ENCODE measurements at regions not wholly inside any gene's neighbourhood (a gene's known extent, or its start where the extent isn't known, plus 50 kb on each side); places are given as distances from the start of the nearest gene placed in this dataset.

- no peak overlapping the region for H3K4me3 ChIP-seq (ENCODE audit: low read length)
- H3K4me1 ChIP-seq (ENCODE audit: control insufficient read depth, insufficient read depth, low read length) = no peaks in the 10 kb centered on the region
- no peaks in the 10 kb centered on the region for H3K36me3 ChIP-seq (ENCODE audit: control insufficient read depth, insufficient read depth, low read length)
- H3K27ac ChIP-seq (ENCODE audit: low read depth, low read length) = no peak overlapping the region
- no peak overlapping the region for H3K9ac ChIP-seq (ENCODE audit: low read length)
- no peaks in the 10 kb centered on the region for H3K27me3 ChIP-seq (ENCODE audit: control insufficient read depth, insufficient read depth, low read length)
Observed at GRCh38 chr9:117545846-117546245, 131.0 kb upstream of the ASTN2 start.

- Histone ChIP-seq H3K9ac (ENCODE audit: low read length) (no peak overlapping the region), H3K4me3 (ENCODE audit: low read length) (no peak overlapping the region), H3K4me1 (ENCODE audit: control insufficient read depth, insufficient read depth, low read length) (no peaks in the 10 kb centered on the region), H3K27me3 (ENCODE audit: control insufficient read depth, insufficient read depth, low read length) (no peaks in the 10 kb centered on the region), H3K36me3 (ENCODE audit: control insufficient read depth, insufficient read depth, low read length) (no peaks in the 10 kb centered on the region), H3K27ac (ENCODE audit: low read depth, low read length) (no peak overlapping the region)
Observed at GRCh38 chr9:117543089-117543488, 128.2 kb upstream of the ASTN2 start.

DNA sequence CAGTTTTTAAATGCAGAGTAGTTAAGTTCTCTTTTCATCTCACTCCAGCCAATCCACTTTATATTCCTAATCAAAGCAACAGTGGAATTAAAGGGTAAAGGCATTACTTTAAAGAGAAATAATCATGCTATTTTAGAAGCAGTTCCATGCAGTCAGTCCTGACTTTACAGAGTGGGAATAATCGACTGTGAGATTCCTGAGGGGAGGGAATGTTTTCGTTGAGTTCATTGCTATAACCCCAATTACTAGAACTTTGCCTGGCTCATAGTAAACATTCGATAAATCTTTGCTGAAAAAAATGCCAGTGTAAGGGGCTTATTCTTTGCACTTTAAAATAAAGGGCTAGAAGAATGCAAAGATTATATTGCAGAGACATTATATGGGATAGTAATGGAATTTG, 127.2 kb upstream of the ASTN2 start:
- Histone ChIP-seq H3K4me1 (ENCODE audit: control insufficient read depth, insufficient read depth, low read length) (no peaks in the 10 kb centered on the region), H3K4me3 (ENCODE audit: low read length) (no peak overlapping the region), H3K36me3 (ENCODE audit: control insufficient read depth, insufficient read depth, low read length) (no peaks in the 10 kb centered on the region), H3K27me3 (ENCODE audit: control insufficient read depth, insufficient read depth, low read length) (no peaks in the 10 kb centered on the region), H3K9ac (ENCODE audit: low read length) (no peak overlapping the region), H3K27ac (ENCODE audit: low read depth, low read length) (no peak overlapping the region)

DNA sequence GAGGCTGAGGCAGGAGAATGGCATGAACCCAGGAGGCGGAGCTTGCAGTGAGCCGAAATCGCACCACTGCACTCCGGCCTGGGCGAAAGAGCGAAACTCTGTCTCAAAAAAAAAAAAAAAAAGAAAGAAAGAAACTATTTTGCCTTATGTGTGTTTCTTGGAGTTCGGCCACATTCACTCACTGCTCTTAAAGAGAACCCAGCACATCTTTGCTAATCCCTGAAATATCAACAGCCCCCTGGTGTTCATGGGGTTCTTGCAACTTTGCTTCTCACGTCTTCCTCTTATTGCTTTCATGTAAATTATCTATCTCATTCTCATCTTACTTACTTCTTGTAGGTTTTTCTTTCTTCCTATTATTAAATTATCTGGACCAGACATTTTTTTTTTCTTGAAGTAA, 126.3 kb upstream of the ASTN2 start:
- Histone ChIP-seq H3K27ac (ENCODE audit: low read depth, low read length) (no peak overlapping the region), H3K4me1 (ENCODE audit: control insufficient read depth, insufficient read depth, low read length) (no peaks in the 10 kb centered on the region), H3K4me3 (ENCODE audit: low read length) (no peak overlapping the region), H3K9ac (ENCODE audit: low read length) (no peak overlapping the region), H3K36me3 (ENCODE audit: control insufficient read depth, insufficient read depth, low read length) (no peaks in the 10 kb centered on the region), H3K27me3 (ENCODE audit: control insufficient read depth, insufficient read depth, low read length) (no peaks in the 10 kb centered on the region)

GRCh38 chr9:117535973-117536372, 121.1 kb upstream of the ASTN2 start:
- H3K4me1 ChIP-seq (ENCODE audit: control insufficient read depth, insufficient read depth, low read length) = no peaks in the 10 kb centered on the region

GRCh38 chr9:117535434-117535833, 120.6 kb upstream of the ASTN2 start:
- Histone ChIP-seq H3K27me3 (ENCODE audit: control insufficient read depth, insufficient read depth, low read length) (no peaks in the 10 kb centered on the region), H3K4me3 (ENCODE audit: low read length) (no peak overlapping the region), H3K36me3 (ENCODE audit: control insufficient read depth, insufficient read depth, low read length) (no peaks in the 10 kb centered on the region), H3K4me1 (ENCODE audit: control insufficient read depth, insufficient read depth, low read length) (no peaks in the 10 kb centered on the region), H3K9ac (ENCODE audit: low read length) (no peak overlapping the region), H3K27ac (ENCODE audit: low read depth, low read length) (no peak overlapping the region)

More at GRCh38 chr9:117535973-117536372, 121.1 kb upstream of the ASTN2 start:
- Histone ChIP-seq H3K9ac (ENCODE audit: low read length) (no peak overlapping the region), H3K36me3 (ENCODE audit: control insufficient read depth, insufficient read depth, low read length) (no peaks in the 10 kb centered on the region), H3K27me3 (ENCODE audit: control insufficient read depth, insufficient read depth, low read length) (no peaks in the 10 kb centered on the region), H3K4me3 (ENCODE audit: low read length) (no peak overlapping the region), H3K27ac (ENCODE audit: low read depth, low read length) (no peak overlapping the region)

DNA sequence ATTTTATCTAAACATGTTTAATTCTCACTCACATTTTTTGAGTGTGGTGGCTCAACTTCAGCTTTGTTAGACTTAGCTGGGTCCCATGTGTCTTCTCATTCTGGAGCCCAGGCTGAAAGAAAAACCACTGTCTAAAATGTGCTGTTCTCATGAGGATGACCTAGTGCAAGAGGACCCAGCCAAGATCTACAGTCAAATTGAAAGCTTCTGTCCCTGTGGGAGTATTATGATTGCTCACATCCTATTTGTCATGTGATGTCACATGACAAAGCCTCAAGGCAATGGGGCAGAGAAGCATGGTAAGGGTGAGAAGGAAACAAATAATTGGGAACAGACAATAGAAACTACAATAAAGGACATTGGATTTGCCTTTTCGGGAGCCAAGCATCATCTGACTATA, 113.4 kb upstream of the ASTN2 start:
- no peak overlapping the region for H3K9ac ChIP-seq (ENCODE audit: low read length)
- H3K4me1 ChIP-seq (ENCODE audit: control insufficient read depth, insufficient read depth, low read length) = no peaks in the 10 kb centered on the region
- H3K4me3 ChIP-seq (ENCODE audit: low read length) = no peak overlapping the region
- no peaks in the 10 kb centered on the region for H3K27me3 ChIP-seq (ENCODE audit: control insufficient read depth, insufficient read depth, low read length)
- no peak overlapping the region for H3K27ac ChIP-seq (ENCODE audit: low read depth, low read length)
- no peaks in the 10 kb centered on the region for H3K36me3 ChIP-seq (ENCODE audit: control insufficient read depth, insufficient read depth, low read length)

- no peaks in the 10 kb centered on the region for H3K4me1 ChIP-seq (ENCODE audit: control insufficient read depth, insufficient read depth, low read length)
- no peaks in the 10 kb centered on the region for H3K27me3 ChIP-seq (ENCODE audit: control insufficient read depth, insufficient read depth, low read length)
- no peak overlapping the region for H3K4me3 ChIP-seq (ENCODE audit: low read length)
- H3K36me3 ChIP-seq (ENCODE audit: control insufficient read depth, insufficient read depth, low read length) = no peaks in the 10 kb centered on the region
- H3K27ac ChIP-seq (ENCODE audit: low read depth, low read length) = no peak overlapping the region
- no peak overlapping the region for H3K9ac ChIP-seq (ENCODE audit: low read length)
Observed at GRCh38 chr9:117526674-117527073, 111.8 kb upstream of the ASTN2 start.

DNA sequence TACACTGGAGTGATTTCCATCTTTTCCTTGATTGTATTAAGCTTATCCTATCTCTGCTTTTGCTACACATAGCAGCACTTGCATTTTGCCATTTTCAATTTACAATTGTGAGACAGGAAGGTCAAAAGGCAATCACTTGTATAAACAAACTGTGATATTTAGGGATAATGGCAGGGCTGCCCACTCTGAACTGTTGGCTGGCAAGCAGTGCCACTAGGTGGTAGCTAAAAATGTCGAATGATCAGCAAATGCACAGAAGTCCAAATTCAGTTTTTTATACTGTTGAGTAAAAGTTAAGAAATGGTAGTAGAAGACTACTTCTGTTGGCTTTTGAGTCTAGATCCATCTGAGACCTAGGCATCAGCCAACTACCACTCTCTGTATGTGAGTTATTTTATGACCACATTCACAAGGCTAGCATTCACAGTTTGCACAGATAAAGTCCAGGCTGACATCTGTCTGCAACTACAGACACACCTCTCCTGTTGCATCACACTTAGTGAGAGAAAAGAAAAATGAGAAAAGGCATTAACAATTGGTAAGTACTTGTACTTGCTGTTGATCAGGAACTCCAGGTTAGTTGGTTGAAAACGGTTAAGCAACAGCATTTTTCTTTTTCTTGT, 108.8 kb upstream of the ASTN2 start:
- Histone ChIP-seq H3K27me3 (ENCODE audit: control insufficient read depth, insufficient read depth, low read length) (no peaks in the 10 kb centered on the region), H3K4me3 (ENCODE audit: low read length) (no peak overlapping the region), H3K27ac (ENCODE audit: low read depth, low read length) (no peak overlapping the region), H3K36me3 (ENCODE audit: control insufficient read depth, insufficient read depth, low read length) (no peaks in the 10 kb centered on the region), H3K4me1 (ENCODE audit: control insufficient read depth, insufficient read depth, low read length) (no peaks in the 10 kb centered on the region), H3K9ac (ENCODE audit: low read length) (no peak overlapping the region)

GRCh38 chr9:117521293-117521692, 106.4 kb upstream of the ASTN2 start:
- H3K4me1 ChIP-seq (ENCODE audit: control insufficient read depth, insufficient read depth, low read length) = no peaks in the 10 kb centered on the region
- H3K27ac ChIP-seq (ENCODE audit: low read depth, low read length) = no peak overlapping the region
- H3K27me3 ChIP-seq (ENCODE audit: control insufficient read depth, insufficient read depth, low read length) = no peaks in the 10 kb centered on the region
- no peak overlapping the region for H3K4me3 ChIP-seq (ENCODE audit: low read length)
- H3K9ac ChIP-seq (ENCODE audit: low read length) = no peak overlapping the region
- no peaks in the 10 kb centered on the region for H3K36me3 ChIP-seq (ENCODE audit: control insufficient read depth, insufficient read depth, low read length)

- H3K27ac ChIP-seq (ENCODE audit: low read depth, low read length) = no peak overlapping the region
- H3K4me3 ChIP-seq (ENCODE audit: low read length) = no peak overlapping the region
- H3K4me1 ChIP-seq (ENCODE audit: control insufficient read depth, insufficient read depth, low read length) = no peaks in the 10 kb centered on the region
- no peaks in the 10 kb centered on the region for H3K36me3 ChIP-seq (ENCODE audit: control insufficient read depth, insufficient read depth, low read length)
- H3K27me3 ChIP-seq (ENCODE audit: control insufficient read depth, insufficient read depth, low read length) = no peaks in the 10 kb centered on the region
- H3K9ac ChIP-seq (ENCODE audit: low read length) = no peak overlapping the region
Observed at GRCh38 chr9:117516676-117517632, 102.1 kb upstream of the ASTN2 start.

DNA sequence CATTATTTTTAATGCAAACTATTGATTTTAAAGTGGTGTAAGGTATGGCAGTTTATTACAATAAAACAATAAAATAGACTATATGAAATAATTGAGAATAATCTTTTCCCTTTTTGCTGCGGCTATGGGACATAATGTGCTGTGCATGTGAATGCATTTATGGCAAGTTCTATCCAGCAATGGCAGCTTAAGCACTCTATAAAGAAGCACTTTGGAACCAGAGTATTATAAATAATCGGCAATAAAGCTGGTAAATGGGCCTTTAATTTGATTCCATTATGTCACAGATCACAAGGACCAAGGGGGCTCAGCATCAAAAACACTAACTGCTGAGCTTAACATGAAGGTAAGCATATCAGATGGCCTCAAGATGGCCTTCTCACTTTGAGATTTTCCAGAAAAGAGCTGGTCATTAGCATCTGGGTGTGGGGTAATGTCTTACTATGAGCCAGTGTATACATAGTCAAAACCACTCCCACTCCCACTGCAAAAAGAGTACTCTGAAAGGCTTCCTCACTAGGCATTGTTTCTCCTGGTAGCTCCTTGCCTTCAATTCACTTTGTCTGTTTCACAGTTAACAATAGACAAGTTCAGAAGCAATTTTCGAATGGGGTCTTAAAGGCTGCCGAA, 97.1 kb upstream of the ASTN2 start:
- no peaks in the 10 kb centered on the region for H3K4me1 ChIP-seq (ENCODE audit: control insufficient read depth, insufficient read depth, low read length)
- H3K9ac ChIP-seq (ENCODE audit: low read length) = no peak overlapping the region
- H3K27me3 ChIP-seq (ENCODE audit: control insufficient read depth, insufficient read depth, low read length) = no peaks in the 10 kb centered on the region
- no peak overlapping the region for H3K4me3 ChIP-seq (ENCODE audit: low read length)
- H3K27ac ChIP-seq (ENCODE audit: low read depth, low read length) = no peak overlapping the region
- no peaks in the 10 kb centered on the region for H3K36me3 ChIP-seq (ENCODE audit: control insufficient read depth, insufficient read depth, low read length)

Measured in rectal smooth muscle tissue (tissue), 1 donor.